DMS53 treated with DMSO at 0.1 percent for 48 hours (cell line): ENCODE measurements at regions not wholly inside any gene's neighbourhood (a gene's known extent, or its start where the extent isn't known, plus 50 kb on each side); places are given as distances from the start of the nearest gene placed in this dataset.
"Not testable (repeated sequence)": the region's sequence is repeated elsewhere in the genome, so short reads cannot be mapped to it uniquely, and the experiment has no call there.

Experiments used
- DNase-seq: peaks from one replicate; lab custom pipeline; 2025; ENCODE audit not compliant: unreplicated experiment; lab: John Stamatoyannopoulos, UW

GRCh38 chr3:153221748-153222162 is 59.7 kb downstream of the RAP2B start:
- DNase-seq, result no peak

- not testable (repeated sequence) for DNase-seq
Measured at GRCh38 chr3:153226877-153227276, 64.9 kb downstream of the RAP2B start.

- not testable (repeated sequence) for DNase-seq
Measured at GRCh38 chr3:153230427-153230826, 68.4 kb downstream of the RAP2B start.

GRCh38 chr3:153231245-153231644 is 69.2 kb downstream of the RAP2B start:
- DNase-seq, result not testable (repeated sequence)

GRCh38 chr3:153232050-153232752 is 70.2 kb downstream of the RAP2B start:
- DNase-seq, result not testable (repeated sequence)

- DNase-seq, result no peak
Measured at GRCh38 chr3:153232851-153233271, 70.8 kb downstream of the RAP2B start.

GRCh38 chr3:153233986-153234385 is 72.0 kb downstream of the RAP2B start:
- DNase-seq, result no peak

- DNase-seq, result no peak
Measured at GRCh38 chr3:153242896-153243295, 80.9 kb downstream of the RAP2B start.

GRCh38 chr3:153244961-153245360 is 82.9 kb downstream of the RAP2B start:
- no peak for DNase-seq

- DNase-seq, result no peak
Measured at GRCh38 chr3:153245661-153246060, 83.6 kb downstream of the RAP2B start.

GRCh38 chr3:153246331-153246730 is 84.3 kb downstream of the RAP2B start:
- DNase-seq, result no peak

GRCh38 chr3:153246806-153247205 is 84.8 kb downstream of the RAP2B start:
- no peak for DNase-seq

GRCh38 chr3:153247331-153248330 is 85.6 kb downstream of the RAP2B start:
- DNase-seq, result no peak

GRCh38 chr3:153248835-153249234 is 86.8 kb downstream of the RAP2B start:
- DNase-seq, result not testable (repeated sequence)

GRCh38 chr3:153249906-153250305 is 87.9 kb downstream of the RAP2B start:
- no peak for DNase-seq

- no peak for DNase-seq
Measured at GRCh38 chr3:153250446-153250845, 88.4 kb downstream of the RAP2B start.

GRCh38 chr3:153252963-153253362 is 90.9 kb downstream of the RAP2B start:
- DNase-seq, result no peak

GRCh38 chr3:153254361-153254760 is 92.3 kb downstream of the RAP2B start:
- DNase-seq, result no peak

GRCh38 chr3:153257673-153258351 is 95.8 kb downstream of the RAP2B start:
- no peak for DNase-seq

- DNase-seq, result no peak
Measured at GRCh38 chr3:153259956-153260355, 97.9 kb downstream of the RAP2B start.

GRCh38 chr3:153260681-153261080 is 98.7 kb downstream of the RAP2B start:
- no peak for DNase-seq
